ENCODE measurements at regions not wholly inside any gene's neighbourhood (a gene's known extent, or its start where the extent isn't known, plus 50 kb on each side); places are given as distances from the start of the nearest gene placed in this dataset.

DNA sequence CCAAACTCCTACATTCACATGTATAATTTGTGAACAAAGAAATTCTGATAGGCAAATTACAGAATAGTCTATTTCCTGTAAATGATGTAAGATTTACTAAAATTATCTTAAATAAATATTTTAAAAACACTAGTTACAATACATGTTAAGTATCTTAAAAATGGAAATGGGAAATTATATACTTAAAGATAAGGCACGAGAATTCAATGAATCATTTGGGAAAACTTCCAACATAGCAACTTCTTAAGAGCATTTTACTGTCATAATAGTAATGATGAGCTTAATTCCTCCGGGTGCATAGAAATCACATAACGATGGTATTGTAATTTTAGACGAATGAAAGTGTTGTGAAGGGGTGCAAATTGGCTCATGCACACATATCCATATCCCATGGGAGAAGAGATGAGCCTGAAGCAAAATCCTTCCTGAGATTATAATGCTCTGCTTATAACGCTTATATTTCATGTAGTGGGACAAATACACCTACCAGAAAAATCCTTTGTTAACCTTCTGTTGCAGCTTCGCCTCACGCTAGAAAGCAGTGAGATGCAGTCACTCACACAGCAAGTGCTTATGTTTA is 873.5 kb downstream of the PDHA2 start:
- no peak overlapping the region for H3K4me3 ChIP-seq (ENCODE audit: low read depth in 1 of 3, low read length in 3 of 3)
- 73% methylated on average over 7 of the region's 7 CpGs for WGBS
- no peaks in the 10 kb centered on the region for H3K9me3 ChIP-seq (ENCODE audit: control insufficient read depth in 4 of 4, low read length in 3 of 4)
- DNase-seq (ENCODE audit: low spot score): no peak
- no peak for TF ChIP-seq TAF1 (conservative IDR thresholded peaks at IDR 0.05)
- no peak for TF ChIP-seq FOXA2 (IDR thresholded peaks at IDR 0.05)
- TF ChIP-seq JUND (IDR thresholded peaks at IDR 0.05): no peak
- TF ChIP-seq GABPA (IDR thresholded peaks at IDR 0.05 in 1 of 2, conservative IDR thresholded peaks at IDR 0.05 in 1 of 2): no peak
- TF ChIP-seq FOXA1 (IDR thresholded peaks at IDR 0.05): no peak
- TF ChIP-seq, protein P1, sequence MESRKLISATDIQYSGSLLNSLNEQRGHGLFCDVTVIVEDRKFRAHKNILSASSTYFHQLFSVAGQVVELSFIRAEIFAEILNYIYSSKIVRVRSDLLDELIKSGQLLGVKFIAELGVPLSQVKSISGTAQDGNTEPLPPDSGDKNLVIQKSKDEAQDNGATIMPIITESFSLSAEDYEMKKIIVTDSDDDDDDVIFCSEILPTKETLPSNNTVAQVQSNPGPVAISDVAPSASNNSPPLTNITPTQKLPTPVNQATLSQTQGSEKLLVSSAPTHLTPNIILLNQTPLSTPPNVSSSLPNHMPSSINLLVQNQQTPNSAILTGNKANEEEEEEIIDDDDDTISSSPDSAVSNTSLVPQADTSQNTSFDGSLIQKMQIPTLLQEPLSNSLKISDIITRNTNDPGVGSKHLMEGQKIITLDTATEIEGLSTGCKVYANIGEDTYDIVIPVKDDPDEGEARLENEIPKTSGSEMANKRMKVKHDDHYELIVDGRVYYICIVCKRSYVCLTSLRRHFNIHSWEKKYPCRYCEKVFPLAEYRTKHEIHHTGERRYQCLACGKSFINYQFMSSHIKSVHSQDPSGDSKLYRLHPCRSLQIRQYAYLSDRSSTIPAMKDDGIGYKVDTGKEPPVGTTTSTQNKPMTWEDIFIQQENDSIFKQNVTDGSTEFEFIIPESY (IDR thresholded peaks at IDR 0.05): no peak
- H3K4me1 ChIP-seq (ENCODE audit: control insufficient read depth in 4 of 4, insufficient read depth in 4 of 4, low read length in 3 of 4): no peaks in the 10 kb centered on the region
- peaks cover 0 to 3% (median 0%) of the 10 kb centered on the region in 4 donors for H3K27me3 ChIP-seq (ENCODE audit: control insufficient read depth in 4 of 4, insufficient read depth in 4 of 4, low read length in 3 of 4)
- no peak overlapping the region for H3K27ac ChIP-seq (ENCODE audit: low read depth in 1 of 2, low read length in 2 of 2)
- H3K36me3 ChIP-seq (ENCODE audit: control insufficient read depth in 4 of 4, insufficient read depth in 3 of 4, low read depth in 1 of 4, low read length in 3 of 4): no peaks in the 10 kb centered on the region
- H3K9ac ChIP-seq (ENCODE audit: low read depth in 1 of 2, low read length in 2 of 2): no peak overlapping the region

DNA sequence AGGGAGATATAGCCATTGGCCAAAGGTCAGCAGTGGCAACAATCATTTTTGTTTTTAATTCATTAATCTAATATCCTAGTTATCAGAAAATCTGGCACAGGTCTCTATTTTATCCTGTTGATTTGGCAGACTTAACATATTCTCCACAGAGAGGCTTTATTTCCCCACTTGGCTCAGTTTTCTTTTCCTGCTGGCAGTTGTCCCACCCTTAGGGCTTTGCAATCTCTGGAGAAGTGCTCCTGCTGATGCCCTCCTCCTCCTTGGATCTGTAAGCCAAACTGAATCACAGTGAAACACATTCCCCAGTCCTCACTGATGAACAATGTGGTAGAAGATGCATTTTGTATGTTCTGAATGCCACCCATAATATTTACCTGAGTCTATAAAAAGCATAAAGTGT is 889.7 kb downstream of the PDHA2 start:
- H3K27ac ChIP-seq (ENCODE audit: low read depth in 1 of 2, low read length in 2 of 2): no peak overlapping the region
- H3K9ac ChIP-seq (ENCODE audit: low read depth in 1 of 2, low read length in 2 of 2): no peak overlapping the region
- no peaks in the 10 kb centered on the region for H3K27me3 ChIP-seq (ENCODE audit: control insufficient read depth in 4 of 4, insufficient read depth in 4 of 4, low read length in 3 of 4)
- H3K4me1 ChIP-seq (ENCODE audit: control insufficient read depth in 4 of 4, insufficient read depth in 4 of 4, low read length in 3 of 4): no peaks in the 10 kb centered on the region
- H3K9me3 ChIP-seq (ENCODE audit: control insufficient read depth in 4 of 4, low read length in 3 of 4): no peaks in the 10 kb centered on the region
- no peak for DNase-seq (ENCODE audit: low spot score)
- no peaks in the 10 kb centered on the region for H3K36me3 ChIP-seq (ENCODE audit: control insufficient read depth in 4 of 4, insufficient read depth in 3 of 4, low read depth in 1 of 4, low read length in 3 of 4)
- H3K4me3 ChIP-seq (ENCODE audit: low read depth in 1 of 3, low read length in 3 of 3): no peak overlapping the region
- TF ChIP-seq FOXA2 (IDR thresholded peaks at IDR 0.05) (no peak), TAF1 (conservative IDR thresholded peaks at IDR 0.05) (no peak), YY1 (IDR thresholded peaks at IDR 0.05) (no peak), SP1 (IDR thresholded peaks at IDR 0.05) (no peak), RAD21 (IDR thresholded peaks at IDR 0.05) (no peak), HNF4A (conservative IDR thresholded peaks at IDR 0.05) (no peak), NR2F2 (IDR thresholded peaks at IDR 0.05) (no peak), RXRA (IDR thresholded peaks at IDR 0.05) (no peak)
- TF ChIP-seq, protein P2, sequence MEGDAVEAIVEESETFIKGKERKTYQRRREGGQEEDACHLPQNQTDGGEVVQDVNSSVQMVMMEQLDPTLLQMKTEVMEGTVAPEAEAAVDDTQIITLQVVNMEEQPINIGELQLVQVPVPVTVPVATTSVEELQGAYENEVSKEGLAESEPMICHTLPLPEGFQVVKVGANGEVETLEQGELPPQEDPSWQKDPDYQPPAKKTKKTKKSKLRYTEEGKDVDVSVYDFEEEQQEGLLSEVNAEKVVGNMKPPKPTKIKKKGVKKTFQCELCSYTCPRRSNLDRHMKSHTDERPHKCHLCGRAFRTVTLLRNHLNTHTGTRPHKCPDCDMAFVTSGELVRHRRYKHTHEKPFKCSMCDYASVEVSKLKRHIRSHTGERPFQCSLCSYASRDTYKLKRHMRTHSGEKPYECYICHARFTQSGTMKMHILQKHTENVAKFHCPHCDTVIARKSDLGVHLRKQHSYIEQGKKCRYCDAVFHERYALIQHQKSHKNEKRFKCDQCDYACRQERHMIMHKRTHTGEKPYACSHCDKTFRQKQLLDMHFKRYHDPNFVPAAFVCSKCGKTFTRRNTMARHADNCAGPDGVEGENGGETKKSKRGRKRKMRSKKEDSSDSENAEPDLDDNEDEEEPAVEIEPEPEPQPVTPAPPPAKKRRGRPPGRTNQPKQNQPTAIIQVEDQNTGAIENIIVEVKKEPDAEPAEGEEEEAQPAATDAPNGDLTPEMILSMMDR (IDR thresholded peaks at IDR 0.05; ENCODE audit: low read depth, low read length, missing input control): no peak
- TF ChIP-seq, protein P1 (IDR thresholded peaks at IDR 0.05): no peak
- TF ChIP-seq, protein P3, sequence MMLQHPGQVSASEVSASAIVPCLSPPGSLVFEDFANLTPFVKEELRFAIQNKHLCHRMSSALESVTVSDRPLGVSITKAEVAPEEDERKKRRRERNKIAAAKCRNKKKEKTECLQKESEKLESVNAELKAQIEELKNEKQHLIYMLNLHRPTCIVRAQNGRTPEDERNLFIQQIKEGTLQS (IDR thresholded peaks at IDR 0.05): no peak
- TF ChIP-seq, protein P4, sequence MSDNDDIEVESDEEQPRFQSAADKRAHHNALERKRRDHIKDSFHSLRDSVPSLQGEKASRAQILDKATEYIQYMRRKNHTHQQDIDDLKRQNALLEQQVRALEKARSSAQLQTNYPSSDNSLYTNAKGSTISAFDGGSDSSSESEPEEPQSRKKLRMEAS (IDR thresholded peaks at IDR 0.05): no peak

Data from liver (tissue), 8 donors.